Stimulated activated CD4-positive, alpha-beta T cell treated with anti-CD3 and anti-CD28 coated beads, Interleukin-12 subunit alpha, Interleukin-12 subunit beta, amount 100 ng/mL, for 24 hours (primary cell): ENCODE measurements at regions not wholly inside any gene's neighbourhood (a gene's known extent, or its start where the extent isn't known, plus 50 kb on each side); places are given as distances from the start of the nearest gene placed in this dataset.
"Not testable (repeated sequence)": the region's sequence is repeated elsewhere in the genome, so short reads cannot be mapped to it uniquely, and the experiment has no call there.

ENCODE experiments used
- DNase-seq, 2 experiments: peaks; one replicate each; pipeline ENCODE4 v3.0.0-alpha.2; 2020; ENCODE audit warnings: low read depth in 2 of 2

DNA sequence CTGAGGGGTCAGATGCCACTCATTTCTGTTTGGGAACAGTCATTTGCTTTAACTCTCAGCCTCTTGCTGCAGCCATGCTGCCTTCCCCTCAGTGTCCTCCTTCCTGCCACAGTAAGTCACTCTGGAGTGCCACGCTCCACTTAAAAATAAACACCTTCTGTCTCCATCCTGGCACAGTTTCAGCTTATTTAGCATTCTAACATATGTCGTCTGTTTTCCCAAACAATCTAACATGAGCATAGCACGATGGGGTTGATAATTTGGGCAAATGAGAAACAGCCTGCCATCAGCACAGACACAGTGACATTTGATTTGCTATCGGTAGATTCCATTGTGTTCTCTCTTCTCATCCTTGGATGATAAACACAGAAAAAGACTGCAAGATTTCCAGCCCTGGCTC, 768.6 kb downstream of the UQCRFS1 start:
- DNase-seq: no peak

DNA sequence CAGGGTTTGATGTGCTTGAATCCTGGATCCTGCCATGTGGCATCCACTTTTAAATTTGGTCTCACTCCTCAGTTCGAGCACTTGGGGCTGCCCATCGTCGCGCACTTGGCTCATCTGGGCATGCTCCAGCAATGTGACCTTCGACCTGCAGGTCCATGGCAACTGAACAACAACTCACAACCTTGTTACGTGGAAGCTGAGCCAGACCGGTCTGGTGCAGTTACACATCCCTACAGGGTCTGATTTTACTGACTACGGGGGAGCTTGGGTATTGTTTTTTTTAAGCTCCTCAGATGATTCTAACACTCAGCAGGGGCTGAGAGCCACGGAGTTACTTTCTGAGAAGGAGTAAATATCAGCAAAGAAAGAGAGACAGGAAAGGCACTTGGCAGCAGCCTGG, 769.6 kb downstream of the UQCRFS1 start:
- DNase-seq: no peak

DNA sequence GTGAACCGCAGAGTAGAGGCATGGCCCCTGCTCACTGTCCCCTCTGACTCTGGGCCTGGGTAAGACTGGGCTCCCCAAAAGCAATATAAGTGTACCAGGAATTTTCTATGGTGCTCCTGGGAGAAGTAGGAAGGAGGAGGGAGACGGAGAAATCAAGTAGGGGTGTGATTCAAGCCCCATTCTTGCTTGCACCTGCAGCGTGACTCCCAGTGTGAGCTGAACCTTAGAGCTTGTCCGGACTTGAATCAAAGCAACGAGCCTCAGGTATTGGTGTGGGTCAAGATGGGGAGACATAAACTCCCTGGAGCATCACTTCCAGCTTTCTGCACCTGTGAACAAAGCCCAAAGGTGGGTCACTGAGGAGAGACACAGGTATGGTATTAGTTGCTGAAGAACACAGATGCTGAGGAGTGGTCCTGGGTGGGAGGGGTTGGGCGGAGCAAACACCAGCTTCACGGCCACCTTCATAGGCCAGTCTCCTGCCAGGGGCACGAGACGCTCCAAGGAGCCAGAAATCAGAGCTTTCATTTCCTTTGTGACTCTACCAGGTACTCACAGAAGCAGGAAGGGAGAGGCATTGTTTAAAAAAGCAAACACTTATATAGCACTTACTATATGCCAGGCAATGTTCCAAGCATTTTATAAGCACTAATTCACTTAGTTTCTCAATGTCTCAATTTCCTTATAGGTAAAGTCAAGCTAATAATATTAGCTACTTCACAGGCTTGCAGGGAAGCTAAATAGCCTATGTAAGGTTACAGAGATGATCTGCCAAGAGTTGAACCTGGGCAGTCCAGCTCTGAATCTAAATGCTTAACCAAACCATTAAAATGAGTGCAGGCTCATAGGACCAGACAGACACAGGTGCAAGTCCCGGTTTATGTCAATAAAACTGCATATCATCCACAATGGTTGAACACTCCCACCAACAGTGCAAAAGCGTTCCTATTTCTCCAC, 775.3 kb downstream of the UQCRFS1 start:
- no peak for DNase-seq

DNA sequence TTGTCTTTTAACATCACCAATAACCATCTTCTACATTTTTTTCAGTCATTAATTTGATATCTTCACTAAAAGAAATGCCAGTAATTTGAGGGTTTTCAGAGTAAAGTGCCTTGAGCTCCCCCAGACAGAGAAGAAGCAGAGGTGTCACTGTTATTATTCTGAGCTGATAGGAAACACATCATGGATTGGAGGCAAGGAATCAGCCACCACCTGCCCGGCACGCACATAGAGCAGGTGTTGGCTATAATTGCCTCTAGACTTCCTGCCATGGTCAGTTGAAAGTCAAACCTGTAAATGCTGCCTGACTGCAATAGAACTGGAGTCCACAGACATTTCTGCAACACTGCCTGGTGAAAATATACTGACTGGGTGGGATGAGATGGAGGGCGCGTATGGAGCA, 776.6 kb downstream of the UQCRFS1 start:
- DNase-seq: no peak

DNA sequence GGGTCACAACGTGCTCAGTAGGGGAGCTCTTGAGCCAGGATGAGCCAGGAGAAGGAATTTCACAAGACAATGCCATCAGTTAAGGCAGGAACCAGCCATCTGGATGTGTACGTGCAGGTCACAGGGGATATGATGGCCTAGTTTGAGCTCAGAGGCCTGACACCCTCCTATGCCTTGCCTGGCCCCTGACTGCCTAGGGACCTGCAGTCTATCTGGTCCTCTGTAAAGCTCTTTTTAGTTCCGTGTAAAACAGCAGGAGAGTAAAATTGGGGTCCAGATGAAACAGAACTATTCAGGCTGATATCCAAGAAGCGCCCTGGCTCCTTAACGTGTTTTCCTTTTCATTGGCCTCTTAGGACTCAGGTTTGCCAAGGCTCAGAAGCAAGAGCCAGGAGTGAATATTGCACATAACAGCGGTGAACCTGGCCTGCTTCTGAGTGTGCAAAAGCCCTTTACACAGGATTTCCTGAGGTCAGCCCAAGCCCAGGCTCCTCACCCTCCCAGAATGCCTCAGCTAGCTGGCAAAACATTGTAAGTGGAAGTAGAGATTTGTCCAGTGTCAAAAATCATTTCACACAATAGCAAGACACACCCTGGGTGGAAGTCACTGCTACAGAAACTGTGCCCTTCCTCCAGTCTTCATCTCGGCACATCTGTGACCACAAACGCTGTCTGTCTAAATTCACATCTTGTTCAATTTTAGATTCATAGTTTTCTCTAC, 777.2 kb downstream of the UQCRFS1 start:
- no peak for DNase-seq

DNA sequence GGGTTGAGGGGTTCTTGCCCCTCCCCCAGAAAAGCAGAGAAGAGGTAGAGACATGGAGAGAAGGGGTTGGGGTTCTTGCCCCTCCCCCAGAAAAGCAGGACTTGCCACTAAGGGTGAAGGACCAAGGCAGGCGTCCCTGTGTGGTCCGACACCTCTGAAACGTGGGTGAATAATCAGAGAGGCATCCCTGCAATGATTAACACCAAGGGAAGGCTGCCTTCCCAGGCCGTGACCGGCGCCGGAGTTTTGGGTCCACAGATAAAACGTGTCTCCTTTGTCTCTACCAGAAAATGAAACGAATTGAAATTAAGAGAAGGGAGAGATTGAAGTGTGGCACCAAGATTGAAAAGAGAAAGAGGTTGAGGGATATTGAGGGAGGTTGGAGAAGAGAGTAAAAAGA, 778.2 kb downstream of the UQCRFS1 start:
- DNase-seq: not testable (repeated sequence)

DNA sequence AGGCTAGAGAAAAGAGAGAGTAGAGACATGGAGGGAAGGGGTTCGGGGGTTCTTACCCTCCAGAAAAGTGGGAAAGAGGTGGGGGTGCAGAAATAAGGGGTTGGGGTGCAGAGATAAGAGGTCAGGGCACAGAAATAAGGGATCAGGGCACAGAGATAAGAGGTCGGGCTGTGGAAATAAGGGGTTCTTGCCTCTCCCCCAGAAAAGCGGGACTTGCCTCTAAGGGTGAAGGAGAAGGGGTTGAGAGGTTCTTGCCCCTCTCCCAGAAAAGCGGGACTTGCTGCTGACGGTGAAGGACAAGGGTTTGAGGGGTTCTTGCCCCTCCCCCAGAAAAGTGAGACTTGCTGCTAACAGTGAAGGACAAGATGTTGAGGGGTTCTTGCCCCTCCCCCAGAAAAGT, 778.6 kb downstream of the UQCRFS1 start:
- DNase-seq: not testable (repeated sequence)

DNA sequence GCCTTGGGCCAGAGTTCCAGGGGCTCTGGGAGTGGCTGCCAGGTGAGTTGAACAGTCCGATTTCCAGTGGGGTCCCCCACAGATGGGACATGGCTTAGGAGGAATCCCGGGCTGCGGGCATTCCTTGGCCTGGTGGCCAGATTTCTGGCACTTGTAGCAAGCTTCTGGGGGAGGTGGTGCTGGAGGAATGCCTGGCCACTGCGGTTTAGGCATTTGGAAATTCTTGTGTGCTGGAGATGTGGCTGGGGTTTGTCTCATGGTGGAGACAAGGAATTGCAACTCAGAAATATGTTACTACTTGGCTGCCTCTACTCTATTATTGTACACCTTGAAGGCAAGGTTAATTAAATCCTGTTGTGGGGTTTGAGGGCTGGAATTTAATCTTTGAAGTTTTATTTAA, 779.8 kb downstream of the UQCRFS1 start:
- DNase-seq: not testable (repeated sequence)

DNA sequence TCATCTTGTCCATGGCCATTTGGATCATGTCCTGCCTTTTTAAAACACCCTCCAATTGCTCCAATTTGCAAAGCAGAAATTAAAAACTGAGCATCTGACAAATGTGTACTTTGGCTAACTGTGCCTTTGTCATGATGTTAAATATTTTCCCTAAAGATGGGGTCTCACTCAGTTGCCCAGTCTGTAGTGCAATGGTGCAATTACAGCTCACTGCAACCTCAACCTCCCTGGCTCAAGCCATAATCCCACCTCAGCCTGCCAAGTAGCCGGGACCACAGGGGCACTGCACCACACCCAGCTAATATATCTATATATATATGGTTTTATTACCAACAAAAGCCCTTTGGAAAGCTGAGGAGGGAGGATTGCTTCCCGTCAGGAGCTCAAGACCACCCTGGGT, 782.7 kb downstream of the UQCRFS1 start:
- DNase-seq: no peak

DNA sequence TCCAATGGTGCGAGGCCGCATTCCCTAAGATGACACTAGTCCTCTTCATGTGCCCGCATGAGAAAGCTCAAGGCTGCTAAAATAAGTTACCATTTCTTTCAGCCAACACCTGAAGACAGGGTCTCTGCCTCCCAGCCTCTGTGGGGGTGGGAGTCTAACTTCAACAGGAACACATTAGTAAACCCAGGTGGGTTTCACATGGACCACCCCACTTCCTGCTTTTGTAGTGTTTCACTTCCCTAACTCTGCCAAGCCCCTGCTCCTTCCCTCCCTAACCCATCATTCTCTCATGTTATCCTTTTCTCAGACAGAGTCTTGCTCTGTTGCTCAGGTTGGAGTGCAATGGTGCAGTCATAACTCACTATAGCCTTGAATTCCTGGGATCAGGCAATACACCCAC, 783.6 kb downstream of the UQCRFS1 start:
- DNase-seq: no peak

DNA sequence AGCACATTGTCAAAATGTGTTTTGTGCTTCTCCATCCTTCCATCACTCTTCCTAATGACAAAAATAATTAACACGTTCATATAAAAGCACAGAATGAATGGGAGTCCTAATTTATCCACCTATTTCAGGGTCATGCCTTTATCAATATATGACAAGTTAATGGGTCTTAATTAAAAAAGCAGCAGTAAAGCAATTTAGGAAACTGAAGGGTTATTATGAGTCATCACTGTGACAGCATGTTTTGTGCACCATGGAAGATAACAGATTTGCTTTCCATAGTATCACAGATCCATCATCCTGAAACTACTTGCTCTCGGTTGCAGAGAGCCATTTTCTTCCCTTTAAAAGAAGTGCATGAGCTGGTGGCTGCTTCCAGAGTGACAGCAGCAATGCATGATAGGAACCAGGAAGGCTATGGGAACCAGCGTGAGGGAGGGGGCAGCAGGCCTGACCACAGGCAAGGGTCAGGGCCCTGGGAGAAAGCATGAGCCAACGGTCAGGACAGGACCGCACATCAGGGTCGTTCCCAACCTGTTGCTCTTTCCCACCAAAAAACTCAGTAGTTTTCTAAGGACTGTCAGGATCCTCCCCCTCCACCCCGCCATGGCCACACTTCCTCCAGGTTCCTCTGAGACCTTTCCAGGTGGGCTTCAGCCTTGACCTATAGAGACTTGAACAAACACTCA, 784.1 kb downstream of the UQCRFS1 start:
- no peak for DNase-seq

DNA sequence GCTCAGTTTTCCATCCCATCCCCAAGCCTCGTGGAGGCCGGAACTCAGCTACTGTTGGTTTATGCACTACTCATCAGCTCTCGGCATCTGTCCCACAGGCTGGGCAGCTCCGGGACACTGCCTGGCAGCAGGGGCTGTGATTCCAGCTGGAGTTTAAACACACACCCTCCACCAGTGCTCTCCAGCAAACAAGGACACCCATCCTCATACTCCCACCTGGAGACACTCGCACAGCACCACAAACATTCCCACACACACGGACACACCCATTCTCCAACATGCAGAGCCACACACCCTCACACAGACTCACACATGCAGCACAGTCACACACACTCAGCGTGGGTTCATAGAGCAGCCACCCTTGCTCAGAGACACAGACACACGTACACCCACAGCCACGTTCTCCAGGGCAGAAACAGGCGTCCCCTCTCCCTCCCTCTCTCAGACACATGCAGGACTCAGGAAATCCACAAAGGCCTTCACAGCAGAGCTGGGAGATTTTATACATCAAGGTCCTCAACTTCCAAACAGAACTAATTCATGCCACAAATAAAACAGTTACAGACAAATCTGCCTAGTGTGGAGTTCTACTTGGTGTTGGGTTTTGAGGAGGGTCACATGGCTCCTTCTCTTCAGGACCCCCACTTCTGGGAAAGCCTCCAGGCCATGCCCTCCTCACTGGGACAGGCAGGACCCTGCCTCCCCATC, 785.4 kb downstream of the UQCRFS1 start:
- DNase-seq: no peak

DNA sequence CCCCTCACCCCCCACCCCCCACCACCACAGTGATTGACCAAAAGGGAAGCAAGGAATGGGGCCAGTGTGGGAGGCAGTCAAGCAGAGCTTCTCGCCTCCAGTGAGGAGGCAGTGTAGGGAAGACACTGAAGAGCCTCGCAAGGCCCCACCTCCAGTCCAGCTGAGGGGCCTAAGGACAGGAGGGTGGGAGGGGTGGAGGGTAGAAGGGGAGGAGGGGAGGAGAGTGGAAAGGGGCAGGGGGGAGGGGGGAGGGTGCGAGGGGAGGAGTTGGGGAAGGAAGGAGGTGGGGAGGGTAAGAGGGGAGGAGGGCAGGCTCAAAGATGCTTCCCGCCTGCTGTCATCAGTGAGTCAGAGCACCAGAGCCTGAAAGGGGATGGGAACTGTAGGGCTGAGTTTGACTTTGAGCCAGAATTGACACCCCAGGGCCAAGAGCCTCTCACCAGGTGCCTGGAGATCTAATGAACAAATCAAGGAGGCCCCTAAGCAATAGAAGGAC, 786.2 kb downstream of the UQCRFS1 start:
- DNase-seq: no peak

DNA sequence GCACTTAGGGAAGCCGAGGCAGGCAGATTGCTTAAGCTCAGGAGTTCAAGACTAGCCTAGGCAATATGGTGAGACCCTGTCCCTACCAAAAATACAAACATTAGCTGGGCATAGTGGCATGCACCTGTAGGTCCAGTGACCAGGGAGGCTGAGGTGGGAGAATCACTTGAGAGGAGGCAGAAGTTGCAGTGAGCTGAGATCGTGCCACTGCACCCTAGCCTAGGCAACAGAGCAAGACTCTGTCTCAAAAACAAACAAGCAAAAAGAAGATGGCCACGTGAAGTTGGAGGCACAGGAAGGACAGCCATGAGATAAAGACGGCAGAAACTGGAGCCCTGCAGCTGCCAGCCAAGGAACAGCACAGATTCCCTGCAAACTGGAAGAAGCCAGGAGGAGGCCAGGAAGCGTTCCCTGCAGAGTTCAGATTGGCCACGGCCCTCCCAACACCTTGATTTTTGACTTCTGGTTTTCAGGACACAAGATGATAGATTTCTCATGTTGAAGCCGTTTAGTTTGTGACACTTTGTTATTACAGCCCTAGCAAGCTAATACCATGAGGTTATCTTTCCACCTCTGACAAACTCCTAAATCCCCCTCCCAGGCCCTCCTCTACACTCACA, 786.7 kb downstream of the UQCRFS1 start:
- no peak for DNase-seq

DNA sequence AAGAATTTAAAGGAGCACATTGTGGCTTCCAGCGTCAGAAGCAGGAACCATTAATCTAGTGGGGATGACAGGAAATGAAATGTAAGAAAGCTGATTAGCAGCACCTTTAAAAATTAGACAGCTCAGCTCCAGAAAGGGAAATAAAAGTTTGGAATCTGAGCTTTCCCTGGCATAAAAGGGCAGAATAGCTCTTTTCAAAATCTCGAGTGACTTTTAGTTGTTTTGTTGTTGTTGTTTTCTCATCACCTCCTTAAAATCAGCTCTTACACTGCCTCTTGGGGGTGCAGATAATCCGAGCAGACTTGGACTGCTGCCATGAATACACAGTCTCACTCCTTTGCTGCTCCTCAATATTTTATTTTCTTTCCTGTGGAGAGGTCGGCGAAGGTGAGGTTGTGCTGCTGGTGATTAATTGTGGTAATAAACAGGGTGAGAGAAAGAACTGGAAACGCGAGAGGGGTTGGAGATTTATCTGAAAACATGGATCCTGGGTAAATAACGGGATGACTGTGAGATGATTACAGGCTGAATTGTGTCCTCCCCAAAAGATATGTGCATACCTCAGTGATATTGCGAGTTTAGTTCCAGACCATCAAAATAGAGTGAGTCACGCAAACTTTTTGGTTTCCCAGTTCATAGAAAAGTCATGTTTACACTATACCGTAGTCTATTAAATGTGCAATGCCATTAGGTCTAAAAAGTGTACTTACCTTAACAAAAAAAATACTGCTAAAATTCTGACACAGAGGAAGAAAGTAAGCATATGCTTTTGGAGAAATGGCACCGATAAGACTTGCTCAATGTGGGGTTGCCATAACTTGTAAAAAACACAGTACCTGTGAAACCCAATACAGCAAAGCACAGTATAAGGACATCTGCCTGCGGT, 787.7 kb downstream of the UQCRFS1 start:
- no peak for DNase-seq

DNA sequence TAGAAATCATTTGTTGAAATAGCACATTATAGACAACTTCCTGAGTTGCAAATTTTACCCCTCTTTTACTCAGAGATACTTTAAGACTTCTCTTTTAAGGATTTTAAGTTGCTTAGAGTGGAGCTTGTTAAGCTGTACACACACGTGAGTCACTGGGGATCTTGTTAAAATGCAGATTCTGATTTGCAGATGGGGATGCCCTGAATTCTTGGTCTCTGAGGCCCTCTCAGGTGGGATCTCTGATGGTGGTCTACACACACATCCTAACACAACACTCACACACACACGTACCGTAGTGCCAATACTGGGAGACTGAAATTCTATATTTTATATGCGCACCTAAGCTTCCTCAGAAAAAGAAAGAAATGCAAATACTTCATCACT, 788.3 kb downstream of the UQCRFS1 start:
- no peak for DNase-seq

DNA sequence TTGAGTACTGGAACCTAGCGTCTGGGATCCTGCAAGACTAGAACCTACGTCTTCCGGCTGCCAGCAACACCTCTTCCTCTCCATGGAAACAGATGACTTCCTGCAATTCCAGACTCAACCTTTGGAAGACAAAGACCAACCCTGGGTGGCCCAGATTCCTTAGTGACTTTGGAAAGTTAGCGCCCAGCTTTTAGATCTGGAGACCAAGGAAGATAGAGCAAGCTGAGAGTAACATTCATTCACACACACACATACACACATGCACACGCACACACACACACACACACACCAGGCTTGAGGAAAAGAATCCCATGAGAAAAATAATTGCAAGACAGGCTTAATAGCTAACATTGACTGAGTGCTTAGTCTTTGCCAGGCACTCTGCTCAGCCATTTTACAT, 788.9 kb downstream of the UQCRFS1 start:
- no peak for DNase-seq

DNA sequence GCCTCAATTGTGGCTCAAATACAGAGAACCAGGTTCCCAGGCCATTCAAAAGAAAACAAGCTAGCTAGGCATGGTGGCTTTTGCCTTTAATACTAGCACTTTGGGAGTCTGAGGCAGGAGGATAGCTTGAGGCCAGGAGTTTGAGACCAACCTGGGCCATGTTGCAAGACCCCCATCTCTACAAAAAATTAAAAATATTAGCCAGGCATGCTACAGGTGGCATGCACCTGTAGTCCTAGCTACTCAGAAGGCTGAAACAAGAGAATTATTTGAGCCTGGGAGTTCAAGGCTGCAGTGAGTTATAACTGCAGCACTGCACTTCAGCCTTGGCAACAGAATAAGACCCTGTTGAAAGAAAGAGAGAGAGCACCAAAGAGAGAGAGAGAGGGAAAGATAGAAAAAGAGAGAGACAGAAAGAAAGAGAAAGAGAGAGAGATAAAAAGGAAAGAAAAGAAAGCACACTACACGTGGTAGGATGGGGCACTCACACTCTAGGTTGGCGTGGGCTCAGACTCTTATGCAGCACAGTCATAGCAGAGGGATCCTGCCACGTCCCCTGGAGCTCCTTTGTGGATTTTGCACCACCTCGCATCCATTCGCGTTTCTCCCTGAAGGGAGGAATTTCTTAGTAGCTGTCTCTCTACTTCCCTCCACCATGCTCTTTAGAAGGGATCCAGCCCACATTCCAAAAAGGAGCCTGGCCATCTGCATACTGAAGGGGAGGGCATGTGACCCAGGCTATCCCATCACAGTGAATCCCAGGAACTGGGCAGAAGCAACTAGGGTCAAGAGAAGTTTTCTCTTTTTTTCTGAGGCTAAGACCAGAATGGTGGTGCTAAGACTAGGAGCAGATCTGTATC, 789.9 kb downstream of the UQCRFS1 start:
- DNase-seq: no peak

DNA sequence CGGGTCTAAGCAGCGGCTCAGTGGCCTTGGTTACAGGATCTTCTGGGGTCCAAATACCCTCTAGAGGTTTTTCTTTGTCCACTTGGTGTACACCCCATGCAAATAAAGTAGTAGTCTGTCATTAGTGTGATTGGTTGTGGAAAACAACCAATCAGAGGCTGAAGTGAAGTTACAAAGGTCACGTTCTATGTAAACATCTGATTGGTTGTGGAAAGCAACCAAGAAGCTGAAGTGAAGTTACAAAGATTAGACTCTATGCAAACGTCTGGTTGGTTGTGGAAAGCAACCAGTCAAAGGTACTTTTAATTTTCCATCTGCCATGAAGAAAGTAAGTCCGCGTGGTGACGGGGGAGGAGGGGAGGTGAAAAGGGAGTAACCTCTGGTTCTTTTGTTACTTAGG, 790.9 kb downstream of the UQCRFS1 start:
- no peak for DNase-seq
